Activated CD8-positive, alpha-beta T cell treated with anti-CD3 and anti-CD28 coated beads for 36 hours (primary cell): ENCODE measurements at regions not wholly inside any gene's neighbourhood (a gene's known extent, or its start where the extent isn't known, plus 50 kb on each side); places are given as distances from the start of the nearest gene placed in this dataset.

ENCODE experiments used
- ATAC-seq: fragments of 200-7000 bp; cut with Tn5 transposase; one replicate; pipeline ENCODE4 v1.10.0; 2021; ENCODE audit warnings: mild to moderate bottlenecking, moderate library complexity
- CTCF ChIA-PET: fragments of 350-600 bp; sonication (Branson Sonifier 250); formaldehyde crosslinking; loops from one replicate; lab custom pipeline; 2021; ENCODE audit warnings: antibody characterized with exemption; lab: Charles Lee
- POLR2A ChIA-PET: fragments of 350-600 bp; sonication (Branson Sonifier 250); formaldehyde crosslinking; loops from one replicate; lab custom pipeline; 2021; ENCODE audit warnings: antibody characterized with exemption; lab: Charles Lee
- DNase-seq: peaks from one replicate; pipeline ENCODE4 v3.0.0-alpha.2; 2020
- H3K27ac Mint-ChIP-seq: one replicate; pipeline ENCODE4 v1.8.0; 2021; ENCODE audit warnings: mild to moderate bottlenecking, mixed read lengths
- H3K27me3 Mint-ChIP-seq: one replicate; pipeline ENCODE4 v1.8.0; 2021; ENCODE audit warnings: mixed read lengths
- H3K36me3 Mint-ChIP-seq: one replicate; pipeline ENCODE4 v1.8.0; 2021; ENCODE audit warnings: low read depth, mixed read lengths
- H3K4me1 Mint-ChIP-seq: one replicate; pipeline ENCODE4 v1.8.0; 2021; ENCODE audit warnings: low read depth, mixed read lengths
- H3K4me3 Mint-ChIP-seq: one replicate; pipeline ENCODE4 v1.8.0; 2021; ENCODE audit warnings: mild to moderate bottlenecking, moderate library complexity, mixed read lengths
- H3K9me3 Mint-ChIP-seq: one replicate; pipeline ENCODE4 v1.8.0; 2021; ENCODE audit warnings: mixed read lengths
- CTCF ChIP-seq: fragments of 200-600 bp; IDR thresholded peaks from one replicate; pipeline ENCODE4 v1.8.0; 2022; ENCODE audit warnings: antibody characterized with exemption, mild to moderate bottlenecking
- intact Hi-C: fragments of 100-400 bp; cut with micrococcal nuclease; formaldehyde crosslinking; loops from one replicate; pipeline ENCODE4 v1.10.0; 2022

GRCh38 chr3:153829606-153830170 is 291.5 kb upstream of the ARHGEF26 start:
- POLR2A ChIA-PET: no interaction called here
- Mint-ChIP-seq H3K4me3 (no peak overlapping the region), H3K4me1 (peaks cover 2% of the 10 kb centered on the region), H3K27ac (no peak overlapping the region), H3K9me3 (no peaks in the 10 kb centered on the region), H3K27me3 (no peaks in the 10 kb centered on the region), H3K36me3 (no peaks in the 10 kb centered on the region)
- ATAC-seq (no peak), DNase-seq (no peak)
- TF ChIP-seq CTCF: no peak
- CTCF ChIA-PET: no interaction called here
- intact Hi-C loops: no loop called here

- no peaks in the 10 kb centered on the region for H3K9me3 Mint-ChIP-seq
- ATAC-seq (no peak), DNase-seq (no peak)
- no peak for TF ChIP-seq CTCF
- intact Hi-C loops: no loop called here
- no peaks in the 10 kb centered on the region for H3K36me3 Mint-ChIP-seq
- no peak overlapping the region for H3K27ac Mint-ChIP-seq
- no peak overlapping the region for H3K4me3 Mint-ChIP-seq
- POLR2A ChIA-PET: no interaction called here
- peaks cover 2% of the 10 kb centered on the region for H3K4me1 Mint-ChIP-seq
- CTCF ChIA-PET: no interaction called here
- H3K27me3 Mint-ChIP-seq: no peaks in the 10 kb centered on the region
Observed at GRCh38 chr3:153830552-153830951, 290.6 kb upstream of the ARHGEF26 start.

- H3K4me3 Mint-ChIP-seq: no peak overlapping the region
- H3K36me3 Mint-ChIP-seq: no peaks in the 10 kb centered on the region
- no peak for DNase-seq
- H3K27ac Mint-ChIP-seq: no peak overlapping the region
- TF ChIP-seq CTCF: no peak
- ATAC-seq: no peak
- intact Hi-C loops: no loop called here
- no peaks in the 10 kb centered on the region for H3K4me1 Mint-ChIP-seq
- CTCF ChIA-PET: no interaction called here
- POLR2A ChIA-PET: interaction anchor here (0.6 kb wide), 1 partner anchor 11 kb away, joined by 3 read pairs; no protein-coding TSS in a partner anchor
- H3K27me3 Mint-ChIP-seq: peaks cover 1% of the 10 kb centered on the region
- H3K9me3 Mint-ChIP-seq: no peaks in the 10 kb centered on the region
Observed at GRCh38 chr3:153835540-153835939, 285.6 kb upstream of the ARHGEF26 start.

GRCh38 chr3:153840487-153840886 is 280.7 kb upstream of the ARHGEF26 start:
- no peaks in the 10 kb centered on the region for H3K36me3 Mint-ChIP-seq
- intact Hi-C loops: no loop called here
- ChIA-PET POLR2A (no interaction called here), CTCF (no interaction called here)
- no peak overlapping the region for H3K4me3 Mint-ChIP-seq
- DNase-seq (no peak), ATAC-seq (no peak)
- H3K27me3 Mint-ChIP-seq: peaks cover 9% of the 10 kb centered on the region
- no peak overlapping the region for H3K27ac Mint-ChIP-seq
- H3K9me3 Mint-ChIP-seq: no peaks in the 10 kb centered on the region
- H3K4me1 Mint-ChIP-seq: no peaks in the 10 kb centered on the region
- TF ChIP-seq CTCF: no peak

- CTCF ChIA-PET: interaction anchor here (0.6 kb wide), 1 partner anchor 869 kb away, joined by 3 read pairs; no protein-coding TSS in a partner anchor
- intact Hi-C loops: no loop called here
- Mint-ChIP-seq H3K36me3 (no peaks in the 10 kb centered on the region), H3K4me1 (no peaks in the 10 kb centered on the region), H3K9me3 (no peaks in the 10 kb centered on the region), H3K27me3 (peaks cover 9% of the 10 kb centered on the region), H3K4me3 (no peak overlapping the region), H3K27ac (no peak overlapping the region)
- DNase-seq (no peak), ATAC-seq (no peak)
- POLR2A ChIA-PET: no interaction called here
- no peak for TF ChIP-seq CTCF
Observed at GRCh38 chr3:153843994-153844393, 277.2 kb upstream of the ARHGEF26 start.
